H1 (cell line): ENCODE measurements at regions not wholly inside any gene's neighbourhood (a gene's known extent, or its start where the extent isn't known, plus 50 kb on each side); places are given as distances from the start of the nearest gene placed in this dataset.

ENCODE experiments used
- CEBPB ChIP-seq: IDR thresholded peaks from 2 replicates; pipeline ENCODE4 v1.6.1; 2012; ENCODE audit warnings: low read depth, low read length
- CTBP2 ChIP-seq: IDR thresholded peaks from 2 replicates; pipeline ENCODE4 v1.7.0; 2011; ENCODE audit warnings: borderline replicate concordance, mild to moderate bottlenecking, moderate library complexity, mixed read lengths, low read length; ENCODE audit not compliant: insufficient read depth, insufficient read length
- CTCF ChIP-seq, 3 experiments: IDR thresholded peaks; 1 replicate in 2 of 3; 2 replicates in 1 of 3; pipeline versions ENCODE4 v1.5.1 to v1.6.1; 2011; ENCODE audit warnings: low read length in 3 of 3, mild to moderate bottlenecking in 3 of 3, inconsistent platforms in 2 of 3, low read depth in 1 of 3, moderate library complexity in 1 of 3; ENCODE audit not compliant: insufficient read depth in 1 of 3; ENCODE audit errors: control extremely low read depth in 1 of 3
- EZH2 ChIP-seq: fragments of 200-600 bp; sonication (generic); IDR thresholded peaks from 2 replicates; pipeline ENCODE4 v1.7.1; 2012; ENCODE audit warnings: low read depth, mild to moderate bottlenecking, moderate library complexity, low read length, inconsistent platforms; ENCODE audit not compliant: severe bottlenecking
- GTF2F1 ChIP-seq: IDR thresholded peaks from 2 replicates; pipeline ENCODE4 v1.6.1; 2012; ENCODE audit warnings: low read depth, low read length, improper control_type of control experiment, borderline replicate concordance
- MAFK ChIP-seq: IDR thresholded peaks from 2 replicates; pipeline ENCODE4 v1.6.1; 2012; ENCODE audit warnings: low read depth, mild to moderate bottlenecking, improper control_type of control experiment, low read length
- POLR2A ChIP-seq, 2 experiments: IDR thresholded peaks; 1 replicate in 1 of 2; 2 replicates in 1 of 2; pipeline ENCODE4 v1.6.1; 2011; ENCODE audit warnings: low read depth in 2 of 2, low read length in 2 of 2, mild to moderate bottlenecking in 2 of 2; ENCODE audit errors: control extremely low read depth in 1 of 2
- POLR2AphosphoS5 ChIP-seq: IDR thresholded peaks from 2 replicates; pipeline ENCODE4 v1.6.1; 2011; ENCODE audit warnings: low read depth, low read length
- RXRA ChIP-seq: IDR thresholded peaks from 2 replicates; pipeline ENCODE4 v1.6.1; 2011; ENCODE audit warnings: low read depth, mild to moderate bottlenecking, low read length, moderate library complexity; ENCODE audit not compliant: insufficient read depth
- SIN3A ChIP-seq, 2 experiments: IDR thresholded peaks in 1 of 2; conservative IDR thresholded peaks in 1 of 2; 2 replicates each; pipeline ENCODE4 v1.6.1; 2011 to 2012; ENCODE audit warnings: low read length in 2 of 2, improper control_type of control experiment in 1 of 2, low read depth in 1 of 2, mild to moderate bottlenecking in 1 of 2
- SRF ChIP-seq: IDR thresholded peaks from 2 replicates; pipeline ENCODE4 v1.6.1; 2011; ENCODE audit warnings: mild to moderate bottlenecking, low read depth, low read length, moderate library complexity
- TEAD4 ChIP-seq: IDR thresholded peaks from 2 replicates; pipeline ENCODE4 v1.6.1; 2012; ENCODE audit warnings: low read depth, low read length, inconsistent platforms, mixed read lengths
- ZNF274 ChIP-seq: IDR thresholded peaks from 2 replicates; pipeline ENCODE4 v1.7.0; 2012; ENCODE audit warnings: low read length, borderline replicate concordance; ENCODE audit errors: extremely low read depth

- no peak for TF ChIP-seq CTCF (IDR thresholded peaks at IDR 0.05; ENCODE audit: control extremely low read depth in 1 of 3, insufficient read depth in 1 of 3, low read depth in 1 of 3, low read length in 3 of 3)
- no peak for TF ChIP-seq EZH2
- no peak for TF ChIP-seq ZNF274
- no peak for TF ChIP-seq POLR2A (IDR thresholded peaks at IDR 0.05; ENCODE audit: control extremely low read depth in 1 of 2, low read depth in 2 of 2, low read length in 2 of 2)
- no peak for TF ChIP-seq MAFK
- no peak for TF ChIP-seq TEAD4
- no peak for TF ChIP-seq CEBPB
- TF ChIP-seq POLR2AphosphoS5, result no peak
- TF ChIP-seq SRF, result no peak
- TF ChIP-seq GTF2F1, result no peak
- TF ChIP-seq CTBP2, result no peak
- no peak for TF ChIP-seq SIN3A (conservative IDR thresholded peaks at IDR 0.05 in 1 of 2, IDR thresholded peaks at IDR 0.05 in 1 of 2; ENCODE audit: low read depth in 1 of 2, low read length in 2 of 2)
- TF ChIP-seq RXRA, result no peak
Observed at GRCh38 chr22:34903416-34903815, 162.5 kb upstream of the ISX start.
